ENCODE measurements at regions not wholly inside any gene's neighbourhood (a gene's known extent, or its start where the extent isn't known, plus 50 kb on each side); places are given as distances from the start of the nearest gene placed in this dataset.

GRCh38 chr2:2696733-2697455, 365.8 kb upstream of the MYT1L start:
- no peaks in the 10 kb centered on the region for H3K79me2 ChIP-seq (ENCODE audit: insufficient read depth, low read depth, low read length)
- H3K9me2 ChIP-seq (ENCODE audit: insufficient read depth, low read length), result no peaks in the 10 kb centered on the region
- intact Hi-C loops (cut with micrococcal nuclease; ENCODE audit: unreplicated experiment), result no loop called here
- no TSS peak for BruUV-seq (replicated peaks)
- no peaks in the 10 kb centered on the region for H3K9me3 ChIP-seq (ENCODE audit: low read length)
- ChIA-PET CTCF (ENCODE audit: unreplicated experiment) (no interaction called here), POLR2A (interaction anchor here (0.5 to 0.6 kb wide), 2 partner anchors 10 to 11 kb away, joined by 3 read pairs; no protein-coding TSS in a partner anchor)
- H3K4me1 ChIP-seq (ENCODE audit: insufficient read depth, low read length, poor library complexity, severe bottlenecking), result no peaks in the 10 kb centered on the region
- H4K20me1 ChIP-seq (ENCODE audit: insufficient read depth, low read length), result no peaks in the 10 kb centered on the region
- no peak overlapping the region for H3K4me2 ChIP-seq (ENCODE audit: low read length)
- no peak overlapping the region for H2AFZ ChIP-seq (ENCODE audit: low read length)
- H3K4me3 ChIP-seq (ENCODE audit: low read depth, low read length, poor library complexity, severe bottlenecking), result no peak overlapping the region
- no peak for TF ChIP-seq CTCF (conservative IDR thresholded peaks at IDR 0.05; ENCODE audit: low read length)
- TF ChIP-seq EZH2phosphoT487 (IDR thresholded peaks at IDR 0.05; ENCODE audit: borderline replicate concordance, low read depth, low read length), result no peak
- H3K36me3 ChIP-seq (ENCODE audit: insufficient read depth, low read length), result no peaks in the 10 kb centered on the region
- no peak for DNase-seq (ENCODE audit: low spot score)
- H3K27ac ChIP-seq (ENCODE audit: low read depth, low read length, poor library complexity, severe bottlenecking), result no peak overlapping the region

- H3K36me3 ChIP-seq (ENCODE audit: insufficient read depth, low read length), result no peaks in the 10 kb centered on the region
- CTCF ChIA-PET (ENCODE audit: unreplicated experiment), result no interaction called here
- H3K27ac ChIP-seq (ENCODE audit: low read depth, low read length, poor library complexity, severe bottlenecking), result no peak overlapping the region
- no peaks in the 10 kb centered on the region for H3K4me1 ChIP-seq (ENCODE audit: insufficient read depth, low read length, poor library complexity, severe bottlenecking)
- intact Hi-C loops (cut with micrococcal nuclease; ENCODE audit: unreplicated experiment), result no loop called here
- POLR2A ChIA-PET, result interaction anchor here (0.6 kb wide), 1 partner anchor 10 kb away, joined by 3 read pairs; no protein-coding TSS in a partner anchor
- no peak overlapping the region for H3K4me3 ChIP-seq (ENCODE audit: low read depth, low read length, poor library complexity, severe bottlenecking)
- H3K9me2 ChIP-seq (ENCODE audit: insufficient read depth, low read length), result no peaks in the 10 kb centered on the region
- no TSS peak for BruUV-seq (replicated peaks)
- no peak overlapping the region for H3K4me2 ChIP-seq (ENCODE audit: low read length)
- H3K79me2 ChIP-seq (ENCODE audit: insufficient read depth, low read depth, low read length), result no peaks in the 10 kb centered on the region
- TF ChIP-seq EZH2phosphoT487 (IDR thresholded peaks at IDR 0.05; ENCODE audit: borderline replicate concordance, low read depth, low read length), result no peak
- DNase-seq (ENCODE audit: low spot score), result no peak
- H2AFZ ChIP-seq (ENCODE audit: low read length), result no peak overlapping the region
- H3K9me3 ChIP-seq (ENCODE audit: low read length), result no peaks in the 10 kb centered on the region
- no peaks in the 10 kb centered on the region for H4K20me1 ChIP-seq (ENCODE audit: insufficient read depth, low read length)
Observed at GRCh38 chr2:2696325-2696724, 365.2 kb upstream of the MYT1L start.

GRCh38 chr2:2694746-2695145, 363.7 kb upstream of the MYT1L start:
- ChIA-PET POLR2A (no interaction called here), CTCF (ENCODE audit: unreplicated experiment) (no interaction called here)
- no peak for DNase-seq (ENCODE audit: low spot score)
- no peaks in the 10 kb centered on the region for H3K9me2 ChIP-seq (ENCODE audit: insufficient read depth, low read length)
- no peaks in the 10 kb centered on the region for H3K9me3 ChIP-seq (ENCODE audit: low read length)
- H2AFZ ChIP-seq (ENCODE audit: low read length), result no peak overlapping the region
- no peak overlapping the region for H3K4me2 ChIP-seq (ENCODE audit: low read length)
- TF ChIP-seq EZH2phosphoT487 (IDR thresholded peaks at IDR 0.05; ENCODE audit: borderline replicate concordance, low read depth, low read length) (no peak), CTCF (conservative IDR thresholded peaks at IDR 0.05; ENCODE audit: low read length) (no peak)
- no peaks in the 10 kb centered on the region for H3K4me1 ChIP-seq (ENCODE audit: insufficient read depth, low read length, poor library complexity, severe bottlenecking)
- H3K79me2 ChIP-seq (ENCODE audit: insufficient read depth, low read depth, low read length), result no peaks in the 10 kb centered on the region
- no TSS peak for BruUV-seq (replicated peaks)
- H3K27ac ChIP-seq (ENCODE audit: low read depth, low read length, poor library complexity, severe bottlenecking), result no peak overlapping the region
- no peaks in the 10 kb centered on the region for H3K36me3 ChIP-seq (ENCODE audit: insufficient read depth, low read length)
- intact Hi-C loops (cut with micrococcal nuclease; ENCODE audit: unreplicated experiment), result no loop called here
- no peak overlapping the region for H3K4me3 ChIP-seq (ENCODE audit: low read depth, low read length, poor library complexity, severe bottlenecking)
- H4K20me1 ChIP-seq (ENCODE audit: insufficient read depth, low read length), result no peaks in the 10 kb centered on the region
